K562 (cell line): ENCODE measurements at regions not wholly inside any gene's neighbourhood (a gene's known extent, or its start where the extent isn't known, plus 50 kb on each side); places are given as distances from the start of the nearest gene placed in this dataset.

ENCODE experiments used
- CBX2 ChIP-seq: fragments of 200-600 bp; sonication (generic); IDR thresholded peaks from one replicate; pipeline ENCODE4 v1.6.1; 2012; ENCODE audit warnings: mild to moderate bottlenecking, low read length, inconsistent platforms; ENCODE audit not compliant: insufficient read depth, poor library complexity, severe bottlenecking
- CTCF ChIP-seq, 3 experiments: IDR thresholded peaks in 2 of 3; conservative IDR thresholded peaks in 1 of 3; 2 replicates each; pipeline ENCODE4 v1.5.1; 2011 to 2012; ENCODE audit warnings: low read length in 3 of 3, mild to moderate bottlenecking in 3 of 3, control low read depth in 2 of 3, improper control_type of control experiment in 1 of 3, inconsistent platforms in 1 of 3, low read depth in 1 of 3, mixed read lengths in 1 of 3, moderate library complexity in 1 of 3; ENCODE audit not compliant: insufficient read depth in 2 of 3
- JUNB ChIP-seq: fragments of 450-650 bp; formaldehyde crosslinking; conservative IDR thresholded peaks from 2 replicates; pipeline ENCODE4 v1.4.0; 2020; ENCODE audit warnings: mild to moderate bottlenecking
- MEF2D ChIP-seq: conservative IDR thresholded peaks from 2 replicates; pipeline ENCODE4 v1.6.1; 2016; ENCODE audit warnings: low read depth, missing genetic modification characterization, missing compliant biosample characterization
- MYC ChIP-seq, 2 experiments: fragments of 250-450 bp in 1 of 2; sonication (Bioruptor Pico) in 1 of 2; IDR thresholded peaks; 2 replicates each; pipeline versions ENCODE4 v1.5.1 to v1.6.1; 2012 to 2021; ENCODE audit warnings: low read depth in 2 of 2, borderline replicate concordance in 1 of 2, improper control_type of control experiment in 1 of 2, low read length in 1 of 2, mild to moderate bottlenecking in 1 of 2, moderate library complexity in 1 of 2
- PHF8 ChIP-seq: fragments of 200-600 bp; sonication (generic); IDR thresholded peaks from 2 replicates; pipeline ENCODE4 v1.6.1; 2012; ENCODE audit warnings: mixed run types, mild to moderate bottlenecking, inconsistent platforms, low read length, moderate library complexity, borderline replicate concordance
- POLR2A ChIP-seq: fragments of 450-650 bp; conservative IDR thresholded peaks from 2 replicates; pipeline ENCODE4 v1.6.1; 2016
- SP2 ChIP-seq: IDR thresholded peaks from 2 replicates; pipeline ENCODE4 v1.6.1; 2011; ENCODE audit warnings: mild to moderate bottlenecking, low read depth, low read length, moderate library complexity; ENCODE audit not compliant: poor library complexity, severe bottlenecking; ENCODE audit errors: extremely low read depth
- SRSF7 ChIP-seq: fragments of 200-400 bp; formaldehyde crosslinking; optimal IDR thresholded peaks from 2 replicates; pipeline ENCODE3; 2017; ENCODE audit warnings: mild to moderate bottlenecking, low read depth, low read length
- ZBTB34 ChIP-seq: fragments of 250-450 bp; sonication (Bioruptor Pico); IDR thresholded peaks from 2 replicates; pipeline ENCODE4 v1.8.0; 2021; ENCODE audit warnings: mild to moderate bottlenecking, moderate library complexity
- ZNF217 ChIP-seq: sonication (generic); formaldehyde crosslinking; IDR thresholded peaks from 2 replicates; pipeline ENCODE4 v1.8.0; 2022; ENCODE audit warnings: mild to moderate bottlenecking, missing genetic modification reagents
- ZNF512 ChIP-seq: IDR thresholded peaks from 2 replicates; pipeline ENCODE4 v1.6.1; 2016; ENCODE audit warnings: missing genetic modification characterization, missing compliant biosample characterization
- TF ChIP-seq, protein P1 (sequence below): sonication (generic); formaldehyde crosslinking; IDR thresholded peaks from 2 replicates; pipeline ENCODE4 v1.9.0; 2022; ENCODE audit warnings: mild to moderate bottlenecking, missing genetic modification reagents

- TF ChIP-seq, protein P1, sequence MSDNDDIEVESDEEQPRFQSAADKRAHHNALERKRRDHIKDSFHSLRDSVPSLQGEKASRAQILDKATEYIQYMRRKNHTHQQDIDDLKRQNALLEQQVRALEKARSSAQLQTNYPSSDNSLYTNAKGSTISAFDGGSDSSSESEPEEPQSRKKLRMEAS (CRISPR knock-in tag), result no peak
- TF ChIP-seq ZNF217 (CRISPR knock-in tag) (no peak), SP2 (no peak), JUNB (no peak), CTCF (IDR thresholded peaks at IDR 0.05 in 2 of 3, conservative IDR thresholded peaks at IDR 0.05 in 1 of 3; ENCODE audit: insufficient read depth in 2 of 3, low read depth in 1 of 3, low read length in 3 of 3) (no peak), MEF2D (tag) (no peak), ZBTB34 (CRISPR knock-in tag) (no peak), POLR2A (no peak), CBX2 (no peak), ZNF512 (tag) (no peak), MYC (IDR thresholded peaks at IDR 0.05; ENCODE audit: low read depth, low read length) (no peak), MYC (CRISPR knock-in tag; IDR thresholded peaks at IDR 0.05; ENCODE audit: borderline replicate concordance, low read depth) (no peak), SRSF7 (no peak), PHF8 (no peak)
Observed at GRCh38 chr12:13891902-13892301, 89.5 kb downstream of the GRIN2B start.
